ENCODE measurements at regions not wholly inside any gene's neighbourhood (a gene's known extent, or its start where the extent isn't known, plus 50 kb on each side); places are given as distances from the start of the nearest gene placed in this dataset.

- H3K4me3 ChIP-seq, result no peak overlapping the region
- ATAC-seq (ENCODE audit: low FRiP score in 2 of 2) (no peak), DNase-seq (no peak)
- no peaks in the 10 kb centered on the region for H3K27me3 ChIP-seq
- TF ChIP-seq EP300 (IDR thresholded peaks at IDR 0.05), result no peak
- no peak for TF ChIP-seq POLR2AphosphoS5 (IDR thresholded peaks at IDR 0.05)
- TF ChIP-seq POLR2A (IDR thresholded peaks at IDR 0.05), result no peak
- TF ChIP-seq CTCF (IDR thresholded peaks at IDR 0.05), result no peak
- no peaks in the 10 kb centered on the region for H3K9me3 ChIP-seq
- H3K4me1 ChIP-seq, result no peaks in the 10 kb centered on the region
- H3K36me3 ChIP-seq, result no peaks in the 10 kb centered on the region
- 79 to 83% methylated on average over 16 to 17 of the region's 17 CpGs for WGBS, 2 donors
- no peak overlapping the region for H3K27ac ChIP-seq
These were observed 229.2 kb upstream of the B3GAT1 start for GRCh38 chr11:134640971-134641968.

- no peaks in the 10 kb centered on the region for H3K4me1 ChIP-seq
- H3K27me3 ChIP-seq, result no peaks in the 10 kb centered on the region
- ATAC-seq (ENCODE audit: low FRiP score in 2 of 2), result no peak
- no peaks in the 10 kb centered on the region for H3K36me3 ChIP-seq
- TF ChIP-seq CTCF (IDR thresholded peaks at IDR 0.05), result no peak
- TF ChIP-seq POLR2AphosphoS5 (IDR thresholded peaks at IDR 0.05), result no peak
- TF ChIP-seq POLR2A (IDR thresholded peaks at IDR 0.05), result no peak
- no peak for TF ChIP-seq EP300 (IDR thresholded peaks at IDR 0.05)
- H3K9me3 ChIP-seq, result no peaks in the 10 kb centered on the region
- DNase-seq, result peak in 1 of 2 donors; percentile 45
- WGBS, 2 donors, result 73 to 86% methylated on average over 5 of the region's 5 CpGs
- H3K27ac ChIP-seq, result no peak overlapping the region
- H3K4me3 ChIP-seq, result no peak overlapping the region
These were observed 228.5 kb upstream of the B3GAT1 start for GRCh38 chr11:134640536-134640935.

- H3K4me1 ChIP-seq, result no peaks in the 10 kb centered on the region
- no peak overlapping the region for H3K27ac ChIP-seq
- peak; percentile 13 to 28 for ATAC-seq (ENCODE audit: low FRiP score in 2 of 2)
- no peak for DNase-seq
- H3K9me3 ChIP-seq, result no peaks in the 10 kb centered on the region
- no peak overlapping the region for H3K4me3 ChIP-seq
- WGBS, 2 donors, result 64 to 79% methylated on average over 11 to 15 of the region's 15 CpGs
- H3K27me3 ChIP-seq, result no peaks in the 10 kb centered on the region
- no peaks in the 10 kb centered on the region for H3K36me3 ChIP-seq
- no peak for TF ChIP-seq EP300 (IDR thresholded peaks at IDR 0.05)
- TF ChIP-seq POLR2A (IDR thresholded peaks at IDR 0.05), result no peak
- no peak for TF ChIP-seq CTCF (IDR thresholded peaks at IDR 0.05)
- TF ChIP-seq POLR2AphosphoS5 (IDR thresholded peaks at IDR 0.05), result no peak
These were observed 227.7 kb upstream of the B3GAT1 start for GRCh38 chr11:134639586-134640330.

GRCh38 chr11:134638796-134639430 is 226.9 kb upstream of the B3GAT1 start:
- no peaks in the 10 kb centered on the region for H3K36me3 ChIP-seq

More at GRCh38 chr11:134638796-134639430, 226.9 kb upstream of the B3GAT1 start:
- no peaks in the 10 kb centered on the region for H3K9me3 ChIP-seq
- H3K27me3 ChIP-seq, result no peaks in the 10 kb centered on the region
- DNase-seq (no peak), ATAC-seq (ENCODE audit: low FRiP score in 2 of 2) (no peak)
- TF ChIP-seq EP300 (IDR thresholded peaks at IDR 0.05) (no peak), CTCF (IDR thresholded peaks at IDR 0.05) (no peak), POLR2A (IDR thresholded peaks at IDR 0.05) (no peak), POLR2AphosphoS5 (IDR thresholded peaks at IDR 0.05) (no peak)
- no peaks in the 10 kb centered on the region for H3K4me1 ChIP-seq
- no peak overlapping the region for H3K27ac ChIP-seq
- no peak overlapping the region for H3K4me3 ChIP-seq
- WGBS, 2 donors, result 64 to 65% methylated on average over 6 to 10 of the region's 10 CpGs
